HG03108 (cell line): ENCODE measurements at regions not wholly inside any gene's neighbourhood (a gene's known extent, or its start where the extent isn't known, plus 50 kb on each side); places are given as distances from the start of the nearest gene placed in this dataset.

Experiments
- ATAC-seq: cut with Tn5 transposase; IDR thresholded peaks from one replicate; pipeline ENCODE4 v1.9.1; 2021; ENCODE audit warnings: moderate library complexity; ENCODE audit not compliant: unreplicated experiment

DNA sequence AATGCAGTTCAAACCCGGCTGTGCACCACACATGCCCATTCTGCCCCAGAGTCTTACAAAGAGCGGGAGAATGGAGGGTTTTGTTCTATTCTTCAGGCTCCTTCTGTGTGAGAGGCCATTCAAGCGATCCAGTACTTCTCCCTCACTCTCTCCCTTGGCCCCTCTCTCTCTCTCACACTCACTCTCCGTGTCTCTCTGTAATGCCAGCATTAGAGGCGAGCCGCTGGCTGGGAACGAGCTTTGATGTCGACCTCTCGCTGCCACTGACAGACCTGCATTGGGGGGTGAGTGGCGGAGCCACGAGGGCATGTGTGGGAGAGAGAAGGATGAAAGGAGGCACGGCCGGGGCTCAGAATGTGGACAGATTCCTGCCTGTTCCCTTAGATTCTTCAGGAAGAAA is 231.7 kb upstream of the ARRDC4 start:
- no peak for ATAC-seq

DNA sequence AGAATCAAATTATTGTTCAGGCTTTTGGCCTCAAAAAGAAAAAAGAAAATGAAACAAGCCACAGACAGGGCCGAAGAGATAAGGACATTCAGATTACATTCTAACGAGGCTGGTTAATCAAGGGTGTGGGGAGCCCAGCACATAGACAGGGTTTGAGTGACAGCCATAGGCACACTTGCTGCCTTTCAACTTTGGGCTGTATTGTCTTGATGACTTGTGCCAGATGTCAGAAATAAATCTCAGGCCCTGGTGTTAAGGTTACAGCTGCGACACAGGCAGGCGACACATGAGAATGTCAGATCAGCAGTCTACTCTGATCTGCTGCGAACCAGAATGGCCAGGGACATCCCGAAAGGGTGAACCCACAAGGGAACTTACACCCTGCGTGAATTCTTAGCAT is 231.2 kb upstream of the ARRDC4 start:
- no peak for ATAC-seq

DNA sequence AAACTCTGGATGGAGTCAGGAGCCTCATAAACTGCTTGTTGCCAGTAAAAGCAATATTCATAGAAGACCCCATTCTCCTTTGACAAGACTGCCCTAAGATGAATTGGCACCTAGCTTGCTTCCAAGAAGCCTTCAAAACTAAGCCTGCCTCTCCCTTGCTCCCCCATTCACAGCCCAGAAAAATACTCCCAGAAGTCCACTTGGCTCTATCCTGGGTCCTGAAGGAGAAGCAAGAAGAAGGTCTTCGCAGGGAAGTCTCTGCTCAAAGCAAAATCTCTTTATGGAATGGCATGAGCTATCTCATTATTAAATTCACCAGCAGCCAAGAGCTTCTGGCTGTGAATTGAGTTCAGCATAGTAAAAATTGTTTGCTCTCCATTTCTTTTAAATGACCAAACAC is 230.2 kb upstream of the ARRDC4 start:
- ATAC-seq: no peak

DNA sequence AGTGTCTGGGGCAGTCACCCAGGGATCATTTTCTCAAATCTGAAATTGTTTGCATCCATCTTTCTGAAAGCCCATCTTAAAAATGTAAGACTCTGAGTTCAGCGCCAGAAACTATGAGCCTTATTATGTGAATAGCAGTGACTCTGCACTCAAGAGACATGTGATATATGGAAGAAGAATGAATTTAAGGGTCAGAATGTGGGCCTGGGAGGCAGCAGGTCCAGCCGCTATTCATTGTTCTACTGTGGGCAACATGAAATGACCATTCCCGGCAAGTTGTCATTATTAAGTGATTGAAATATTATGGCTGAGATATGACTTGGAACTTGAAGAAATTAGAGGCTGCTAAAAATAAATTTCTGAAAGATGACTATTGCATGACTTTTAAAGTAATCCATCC is 228.6 kb upstream of the ARRDC4 start:
- ATAC-seq: no peak

DNA sequence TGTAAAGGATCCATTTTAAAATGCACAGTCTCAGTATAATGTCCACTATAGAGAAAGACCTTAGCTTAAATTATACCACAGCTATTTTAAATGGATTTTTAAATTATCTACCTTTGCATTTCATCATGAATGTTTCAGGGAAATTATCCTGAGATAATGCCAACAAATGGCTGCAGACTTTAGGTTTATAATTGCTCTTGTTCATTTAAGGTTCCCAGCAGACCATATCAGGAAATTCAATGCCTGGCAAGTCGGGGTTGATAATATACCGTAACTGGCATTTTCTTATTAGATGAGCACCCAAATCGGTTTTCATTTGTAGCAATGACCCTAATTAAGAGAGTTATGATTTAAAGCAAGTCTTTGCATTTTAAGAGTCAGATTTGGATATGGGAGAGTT is 227.1 kb upstream of the ARRDC4 start:
- no peak for ATAC-seq

DNA sequence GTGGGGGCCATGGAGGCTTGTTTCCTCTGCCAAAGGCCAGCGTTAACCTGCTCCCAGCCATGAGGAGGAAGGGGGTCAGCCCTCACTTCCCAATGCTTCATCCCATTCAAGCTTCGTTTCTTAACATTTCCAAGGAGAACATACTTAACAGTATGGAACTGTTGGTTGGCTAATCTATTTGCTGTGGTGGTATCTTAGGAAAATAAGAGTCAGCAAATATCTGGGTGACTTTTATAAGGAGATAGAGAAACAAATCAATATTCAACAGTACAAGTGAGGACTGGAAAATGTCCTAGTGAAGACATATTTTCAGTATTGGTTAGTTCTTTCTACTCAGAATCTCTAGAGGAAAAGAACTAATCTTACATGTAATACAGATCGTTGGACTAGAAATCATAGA is 223.8 kb upstream of the ARRDC4 start:
- ATAC-seq: no peak

DNA sequence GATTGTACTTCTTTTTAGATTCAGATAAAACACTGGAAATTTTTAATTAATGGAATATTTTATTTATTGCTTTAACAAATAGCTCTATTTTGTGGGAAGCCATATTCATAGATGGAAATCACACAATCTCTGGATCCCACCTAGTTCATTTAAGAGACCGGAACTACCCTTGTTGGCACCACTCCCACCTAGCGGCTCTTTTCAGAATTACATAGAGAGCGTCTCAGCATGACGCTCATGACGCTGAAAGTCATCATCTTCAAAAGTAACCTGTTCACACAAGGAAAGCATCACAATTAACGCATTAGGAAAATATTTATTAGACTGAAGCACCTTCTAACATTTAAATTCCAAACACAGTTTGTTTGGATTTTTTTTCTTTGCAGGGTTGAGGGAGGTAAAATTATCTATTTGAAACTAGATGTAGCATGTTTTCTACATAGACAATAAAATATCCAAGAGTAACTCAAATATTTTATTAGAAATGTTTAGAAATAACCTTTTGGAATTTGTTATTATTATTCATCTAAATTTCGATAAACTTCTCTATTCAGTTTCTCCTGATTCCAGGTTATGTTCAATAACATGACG is 214.9 kb upstream of the ARRDC4 start:
- ATAC-seq: peak; percentile 67

DNA sequence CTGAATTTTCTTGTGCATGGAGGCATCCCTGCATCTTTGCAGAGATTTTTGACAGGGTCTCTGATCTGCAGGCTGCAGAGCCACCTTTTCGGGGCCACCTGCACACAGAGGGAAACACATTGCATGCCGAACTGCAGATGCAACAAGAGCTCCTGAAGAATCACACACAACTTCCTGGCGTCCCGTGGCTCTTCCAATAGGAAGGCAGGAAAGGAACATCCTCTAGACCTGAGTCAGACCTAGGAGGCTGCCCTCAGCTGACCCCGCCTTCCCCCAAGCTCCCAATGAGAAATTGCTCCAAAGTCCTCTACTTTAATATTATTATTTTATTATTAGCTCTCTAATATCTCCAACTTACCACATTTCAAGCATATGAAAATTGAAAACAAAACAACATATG is 213.2 kb upstream of the ARRDC4 start:
- ATAC-seq: no peak

DNA sequence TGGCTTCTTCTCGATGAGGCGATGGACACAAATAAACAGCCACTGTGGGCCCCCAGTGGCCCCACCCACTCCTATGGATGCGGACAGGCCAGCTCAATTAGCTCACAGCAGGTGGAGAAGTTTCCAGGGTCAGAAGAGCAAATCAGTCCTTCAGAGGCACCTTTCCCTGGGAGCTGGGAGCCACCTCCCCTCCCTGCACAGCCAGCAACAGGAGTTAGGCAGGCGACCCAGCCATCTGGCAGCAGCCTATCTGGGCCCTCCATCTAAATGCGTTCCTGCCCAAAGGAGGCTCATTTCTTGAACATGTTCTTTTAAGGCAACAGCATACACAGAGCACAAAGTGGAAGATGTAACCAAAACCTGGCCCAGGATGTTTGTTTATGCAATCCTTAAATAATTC is 211.9 kb upstream of the ARRDC4 start:
- ATAC-seq: no peak

DNA sequence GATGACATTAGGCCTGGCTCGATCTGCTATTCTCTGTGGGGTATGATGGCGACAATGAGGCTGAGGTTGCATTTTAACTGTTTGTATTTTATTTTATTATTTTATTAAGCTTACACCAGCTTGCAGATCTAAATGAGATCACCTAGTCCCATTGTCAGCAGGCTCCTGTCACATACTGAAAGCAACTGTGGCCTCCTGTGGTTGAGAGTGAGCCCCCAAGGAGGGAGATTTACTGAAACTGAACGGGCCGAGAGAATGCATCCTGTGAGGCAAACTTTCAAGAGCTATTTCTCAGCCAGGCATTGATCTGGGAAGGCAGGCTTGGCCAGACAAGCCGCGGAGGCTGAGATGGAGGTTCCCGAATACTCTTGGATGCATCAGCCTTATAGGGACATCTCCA is 210.4 kb upstream of the ARRDC4 start:
- ATAC-seq: no peak

DNA sequence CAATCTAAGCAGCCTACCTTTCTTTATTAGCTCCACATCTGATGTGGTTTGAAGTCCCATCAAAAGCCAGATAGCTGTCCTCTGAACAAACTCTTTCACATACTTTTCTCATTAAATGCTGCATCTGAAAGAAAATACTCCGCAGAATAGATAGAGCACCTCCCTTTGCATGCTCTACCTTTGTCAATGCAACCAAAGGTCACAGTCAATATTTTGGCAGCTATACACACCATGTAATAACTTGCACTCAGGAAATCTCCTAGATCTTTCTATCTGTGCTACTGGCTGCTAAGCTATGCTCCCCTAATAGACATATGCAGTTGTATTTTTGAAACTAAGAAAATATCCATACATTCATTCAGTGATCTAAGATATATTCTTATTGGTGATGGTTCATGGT is 204.8 kb upstream of the ARRDC4 start:
- ATAC-seq: no peak

DNA sequence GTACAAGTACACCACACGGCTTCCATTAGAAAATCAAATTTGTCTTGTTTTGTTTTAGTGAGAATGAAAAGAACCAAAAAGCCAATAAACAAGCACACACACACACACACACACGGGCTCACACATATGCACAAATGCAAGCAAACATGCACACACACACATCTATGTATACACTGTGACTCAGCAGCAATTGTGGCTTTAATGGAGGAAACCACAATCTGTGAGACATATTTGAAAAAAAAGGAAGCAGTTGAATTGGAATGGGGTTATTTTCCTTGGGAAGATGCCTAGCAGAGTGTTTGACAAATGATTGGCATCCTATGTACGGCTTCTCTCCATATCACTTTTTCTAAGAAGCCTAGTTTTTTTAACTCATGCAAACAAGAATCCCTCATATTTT is 201.1 kb upstream of the ARRDC4 start:
- no peak for ATAC-seq

DNA sequence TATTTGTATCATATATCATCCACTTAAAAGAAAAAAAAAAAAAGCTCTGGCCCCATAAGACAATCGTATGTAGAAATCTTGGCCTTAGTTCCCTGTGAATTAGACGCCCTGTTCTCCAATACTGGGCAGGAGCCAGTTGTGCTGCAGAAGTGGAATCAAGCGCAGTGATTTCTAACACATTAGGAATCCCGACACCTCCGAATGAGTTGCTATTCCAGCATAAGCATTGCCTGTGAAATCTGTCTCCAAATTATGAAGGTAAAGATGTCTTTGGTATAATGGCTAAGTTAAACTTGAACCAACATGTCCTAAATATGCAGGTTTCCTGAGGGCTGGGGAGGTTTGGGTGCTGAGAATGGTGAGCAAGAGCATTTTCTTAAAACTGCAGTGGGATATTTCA is 199.4 kb upstream of the ARRDC4 start:
- ATAC-seq: no peak

DNA sequence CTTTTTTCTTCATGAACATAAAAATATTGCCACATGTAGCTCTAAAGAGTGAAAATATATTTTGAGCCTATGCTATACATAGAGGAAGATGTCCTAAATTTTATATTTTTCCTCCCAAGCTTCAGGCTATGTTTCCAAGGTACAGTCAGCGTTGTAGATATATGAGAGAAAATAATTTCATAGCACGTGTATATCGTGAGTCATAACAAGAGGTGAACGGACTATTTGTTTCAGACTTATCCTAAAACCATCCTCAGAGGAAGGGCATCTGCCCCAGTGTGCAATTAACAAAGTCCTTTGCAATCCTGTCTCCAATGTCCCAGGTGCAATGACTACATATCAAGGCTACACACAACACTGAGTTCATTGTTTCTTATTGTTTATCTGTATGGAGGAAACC is 177.3 kb upstream of the ARRDC4 start:
- ATAC-seq: no peak

DNA sequence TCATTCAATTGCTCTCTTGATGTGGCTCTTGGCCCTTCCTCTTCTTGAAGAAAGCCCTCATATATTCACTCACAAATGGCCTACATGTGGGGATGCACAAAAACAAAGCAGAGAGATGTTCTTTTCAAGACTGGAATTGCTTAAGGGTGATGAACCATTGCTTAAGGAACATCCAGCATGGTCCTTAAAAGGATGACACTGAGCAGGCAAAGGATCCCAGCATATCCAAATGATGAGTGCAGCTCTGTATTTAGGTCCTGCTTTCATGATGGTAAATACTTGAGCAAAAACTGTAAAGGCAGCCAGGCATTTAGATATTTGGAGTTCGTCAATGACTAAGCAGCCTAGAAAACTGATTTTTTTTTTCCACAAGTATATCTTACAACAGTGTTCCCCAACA is 173.8 kb upstream of the ARRDC4 start:
- ATAC-seq: no peak

DNA sequence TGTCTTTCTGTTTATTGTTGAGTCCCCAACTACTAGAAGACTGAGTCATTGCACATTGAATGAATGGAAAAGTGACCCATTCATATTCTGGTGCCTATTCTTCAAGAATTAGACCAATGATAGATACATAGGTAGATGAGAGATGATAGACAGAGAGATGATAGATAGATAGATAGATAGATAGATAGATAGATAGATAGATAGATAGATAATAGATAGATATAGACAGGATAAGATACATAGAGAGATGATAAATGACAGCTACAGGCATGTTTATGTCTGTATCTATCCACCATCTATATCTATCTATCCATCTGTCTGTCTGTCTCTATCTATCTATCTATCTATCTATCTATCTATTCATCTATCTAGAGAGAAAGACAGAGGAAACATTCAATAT is 170.3 kb upstream of the ARRDC4 start:
- ATAC-seq: no peak

DNA sequence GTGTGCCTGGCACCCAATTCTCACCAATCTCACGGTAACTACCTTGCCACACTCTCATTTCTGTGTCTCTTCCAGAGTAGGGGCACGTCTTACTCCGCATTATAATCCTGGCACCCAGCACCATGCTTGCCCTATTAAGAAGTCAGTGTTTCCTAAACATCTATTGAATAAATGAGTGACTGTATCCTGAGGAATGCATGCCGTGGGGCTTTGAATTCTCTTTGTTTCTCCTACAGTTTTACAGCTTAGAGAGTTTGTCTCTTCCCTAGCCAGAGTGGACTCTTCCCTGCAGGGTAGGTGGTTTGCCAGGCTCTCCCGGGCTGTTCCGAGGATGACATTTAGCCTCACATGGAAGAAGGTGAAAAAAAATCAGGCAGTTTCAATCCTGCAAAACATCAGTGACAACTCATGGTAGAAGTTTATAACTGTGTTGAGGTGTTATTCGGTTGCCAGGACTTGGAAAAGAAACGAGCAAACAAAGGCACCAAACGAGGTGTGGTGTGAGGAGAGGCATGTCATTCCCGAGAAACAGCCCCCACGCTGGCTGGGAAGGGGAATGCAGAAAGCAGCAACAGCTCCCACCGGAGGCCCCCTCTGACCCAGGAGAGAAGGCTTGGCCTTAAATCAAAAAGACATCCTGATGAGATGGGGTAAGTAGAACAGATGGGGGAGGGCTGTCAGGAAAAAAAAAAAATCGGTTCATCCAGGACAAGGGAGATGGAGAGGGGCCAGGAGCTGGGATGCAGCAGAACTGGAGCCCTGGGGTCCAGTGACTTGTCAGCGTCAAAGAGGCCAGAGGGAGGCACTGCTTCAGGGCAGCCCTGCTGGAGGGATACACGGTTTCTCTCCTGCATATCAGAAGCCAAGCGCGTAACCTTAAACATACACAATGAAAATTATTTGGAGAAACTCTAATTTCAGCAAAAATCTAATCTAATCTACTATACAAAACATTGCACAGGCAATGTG is 168.4 kb upstream of the ARRDC4 start:
- no peak for ATAC-seq

DNA sequence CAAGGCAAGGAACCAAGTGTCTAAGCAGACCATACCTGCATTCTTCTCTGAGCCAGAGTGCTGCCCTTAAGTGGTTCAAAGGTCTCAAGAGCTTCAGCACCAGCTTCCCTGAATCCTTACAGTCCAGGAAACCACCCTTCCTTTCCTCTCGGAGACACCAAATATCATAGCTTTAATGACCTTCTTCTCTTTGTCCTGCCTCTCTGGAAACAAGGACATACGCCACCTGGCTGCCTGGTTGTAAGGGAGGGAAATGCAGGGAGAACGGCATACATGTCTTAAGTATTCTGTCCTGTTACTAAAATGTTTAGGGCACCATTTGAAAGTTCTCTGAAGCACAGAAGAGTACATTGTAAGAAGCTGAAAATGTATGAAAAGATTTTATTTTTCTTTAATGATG is 155.6 kb upstream of the ARRDC4 start:
- no peak for ATAC-seq

DNA sequence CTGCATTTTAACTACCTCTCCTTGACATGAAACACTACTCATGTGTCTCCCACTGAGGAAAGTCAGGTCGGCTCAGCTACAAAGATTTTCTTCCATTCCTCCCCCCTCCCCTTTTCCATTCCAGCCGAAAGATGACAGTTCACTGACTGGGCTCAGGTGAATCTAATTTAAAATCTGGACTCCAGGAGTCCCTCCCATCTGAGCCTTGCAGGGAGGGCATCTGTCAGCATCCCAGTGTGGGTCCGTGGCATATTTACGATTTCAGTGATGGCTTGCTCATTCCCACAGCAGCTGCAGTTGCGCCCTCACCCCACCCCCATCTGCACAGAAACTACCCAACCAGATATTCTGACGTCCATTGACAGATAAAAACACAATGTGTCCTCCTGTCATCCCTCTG is 153.7 kb upstream of the ARRDC4 start:
- no peak for ATAC-seq

DNA sequence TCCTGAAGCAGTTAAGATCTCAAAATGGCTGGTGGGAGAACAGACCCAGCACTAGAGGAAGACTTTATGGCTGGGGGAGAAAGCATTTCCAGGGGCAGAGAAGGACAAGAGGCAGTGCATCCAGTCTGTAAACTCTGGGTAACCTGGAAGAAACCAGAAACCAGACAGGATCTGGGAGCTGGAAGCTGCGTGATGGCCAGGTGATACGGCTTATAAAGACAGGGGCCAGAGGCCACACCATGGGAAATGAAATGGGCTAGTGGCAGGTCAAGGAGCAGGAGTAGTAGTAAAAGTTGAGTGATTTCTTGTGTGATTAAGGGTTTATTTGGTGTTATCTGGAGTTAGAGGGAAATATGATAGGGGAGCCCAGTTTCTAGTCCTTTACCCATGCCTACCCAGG is 144.7 kb upstream of the ARRDC4 start:
- ATAC-seq: no peak

DNA sequence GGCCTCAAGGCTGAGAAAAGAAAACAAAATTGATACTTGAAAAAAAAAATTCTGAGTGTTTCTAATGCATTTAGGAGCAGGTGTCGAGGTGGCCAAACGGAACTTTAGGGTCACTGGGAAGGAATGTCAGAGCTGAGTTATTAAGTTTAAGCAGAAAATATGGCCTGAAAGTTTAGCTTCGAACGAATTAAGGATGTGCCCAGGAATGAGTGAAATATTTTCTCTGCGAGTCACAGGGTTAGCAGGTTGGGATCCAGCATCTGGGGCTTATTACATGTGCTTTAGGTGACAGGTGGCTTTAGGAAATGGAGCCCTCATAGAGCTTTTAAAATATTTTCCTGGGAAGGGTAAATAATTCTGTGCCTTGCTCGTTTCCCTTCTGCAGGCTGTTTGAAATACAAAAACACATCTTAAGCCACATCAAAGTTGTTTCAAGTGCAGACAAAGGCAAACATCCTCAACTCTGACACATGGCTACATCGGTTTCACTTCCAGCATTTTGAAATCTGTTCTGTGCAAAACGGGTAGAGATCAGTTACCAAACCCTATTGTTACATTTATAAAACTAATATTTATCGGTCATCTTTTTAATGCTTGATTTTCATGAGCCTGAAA is 143.1 kb upstream of the ARRDC4 start:
- ATAC-seq: no peak

DNA sequence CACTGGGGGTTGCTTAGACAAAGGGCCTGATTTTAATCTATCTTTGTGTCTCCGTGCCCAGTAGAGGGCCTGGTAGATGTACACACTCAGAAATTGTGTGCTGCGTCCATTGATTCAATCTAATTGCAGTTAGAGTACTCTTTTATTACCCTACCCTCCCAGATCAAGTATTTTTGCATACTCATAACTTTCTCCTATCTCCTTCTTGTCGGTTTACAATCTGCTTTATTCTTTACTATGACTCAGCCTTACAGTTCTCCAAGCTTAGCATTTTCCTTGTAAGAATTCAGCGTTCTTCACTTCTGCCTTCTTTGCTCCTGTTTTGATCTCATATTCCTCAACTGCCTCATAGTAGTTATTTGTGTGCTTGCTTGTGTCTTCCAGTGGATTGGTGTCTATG is 124.5 kb upstream of the ARRDC4 start:
- ATAC-seq: no peak
